GM21526 (cell line): ENCODE measurements at regions not wholly inside any gene's neighbourhood (a gene's known extent, or its start where the extent isn't known, plus 50 kb on each side); places are given as distances from the start of the nearest gene placed in this dataset.

ENCODE experiments used
- ATAC-seq: cut with Tn5 transposase; IDR thresholded peaks from one replicate; pipeline ENCODE4 v1.9.1; 2021; ENCODE audit warnings: moderate library complexity; ENCODE audit not compliant: unreplicated experiment, low FRiP score

DNA sequence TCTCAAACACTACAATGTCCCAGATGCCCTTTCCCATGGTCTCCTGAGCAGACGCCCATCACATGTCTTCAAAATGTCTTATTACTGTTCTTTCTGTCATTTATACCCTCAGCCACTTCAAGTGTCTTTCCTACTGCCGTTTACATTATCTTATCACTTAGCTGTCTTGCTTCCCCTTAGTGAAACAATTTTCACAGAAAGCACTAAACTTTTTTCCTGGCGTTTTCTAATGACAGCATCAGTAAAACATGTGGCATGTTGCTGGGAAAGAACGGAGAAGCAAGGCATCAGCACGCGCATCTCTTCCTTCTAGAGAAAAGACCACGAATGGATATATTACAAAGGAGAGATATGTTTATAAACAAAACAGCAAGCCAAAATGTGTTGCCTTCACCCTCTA is 189.7 kb upstream of the SLIT2 start:
- ATAC-seq, result no peak

GRCh38 chr4:20050768-20051167 is 200.9 kb upstream of the SLIT2 start:
- no peak for ATAC-seq

GRCh38 chr4:20049889-20050288 is 201.8 kb upstream of the SLIT2 start:
- ATAC-seq, result no peak

DNA sequence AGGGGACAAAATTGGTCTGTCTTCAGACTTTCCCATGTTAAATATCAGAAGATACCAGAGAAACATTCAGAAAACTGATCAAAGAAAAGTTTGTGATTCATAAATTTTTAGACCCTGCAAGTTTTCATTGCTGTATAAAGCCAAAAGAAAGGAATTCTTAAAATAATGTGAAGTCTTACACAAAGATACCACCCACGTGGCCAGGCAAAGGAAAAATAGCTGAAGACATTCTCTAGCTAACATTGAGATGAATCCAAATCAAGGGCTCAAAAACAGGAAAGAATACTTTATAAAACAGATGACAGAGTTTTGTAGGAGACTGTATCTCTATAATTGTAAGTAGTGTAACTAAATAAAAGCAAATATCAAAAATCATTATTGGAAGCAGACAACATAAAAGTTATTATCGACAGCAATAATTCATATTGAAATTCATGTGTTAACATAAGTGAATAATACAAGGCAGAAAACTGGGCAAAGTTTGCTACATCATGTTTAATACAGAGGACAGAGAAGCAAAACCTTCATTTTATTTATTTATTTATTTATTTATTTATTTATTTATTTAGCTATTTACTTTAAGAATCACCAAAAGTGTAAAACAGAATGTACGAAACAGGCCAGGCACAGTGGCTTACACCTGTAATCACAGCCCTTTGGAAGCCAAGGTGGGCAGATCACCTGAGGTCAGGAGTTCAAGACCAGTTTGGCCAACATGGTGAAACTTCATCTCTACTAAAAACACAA is 204.6 kb upstream of the SLIT2 start:
- ATAC-seq, result no peak

DNA sequence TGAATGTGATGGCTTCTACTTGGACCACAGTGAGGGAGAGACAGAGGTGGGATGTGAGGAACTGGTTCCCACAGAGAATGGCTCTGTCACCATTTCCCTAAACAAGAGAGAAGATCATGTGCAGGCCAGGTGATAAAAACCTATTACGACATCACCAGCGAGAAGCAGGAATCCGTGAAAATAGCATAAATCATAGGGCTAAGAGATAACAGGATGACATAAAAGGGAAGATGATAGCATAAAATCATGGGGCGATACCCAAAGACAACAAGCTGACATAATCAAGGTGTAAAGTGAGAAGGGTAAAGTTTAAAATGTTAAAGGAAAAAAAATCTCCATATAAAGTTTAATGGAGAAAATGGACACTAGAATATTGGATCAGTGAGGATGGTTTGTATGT is 205.5 kb upstream of the SLIT2 start:
- no peak for ATAC-seq

- no peak for ATAC-seq
Measured at GRCh38 chr4:20044966-20045365, 206.7 kb upstream of the SLIT2 start.

DNA sequence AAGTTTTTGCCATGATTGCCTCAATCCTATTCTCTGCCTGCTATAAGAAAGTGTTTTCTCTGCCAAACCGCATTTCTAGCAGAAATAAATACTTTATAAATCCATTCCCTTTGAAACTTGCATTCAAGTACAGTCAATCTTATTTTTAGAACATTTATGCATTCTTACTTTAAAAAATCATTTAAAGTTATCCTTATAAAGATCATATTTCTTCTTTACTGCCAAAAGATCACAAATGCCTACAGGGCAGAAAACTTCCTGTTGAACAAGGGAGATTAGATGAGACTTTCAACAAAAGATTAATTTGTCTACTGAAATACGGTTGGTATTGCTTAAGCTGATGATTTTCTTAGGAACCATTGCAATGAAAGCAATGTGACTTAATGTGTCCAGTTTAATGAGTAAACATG is 207.2 kb upstream of the SLIT2 start:
- no peak for ATAC-seq

DNA sequence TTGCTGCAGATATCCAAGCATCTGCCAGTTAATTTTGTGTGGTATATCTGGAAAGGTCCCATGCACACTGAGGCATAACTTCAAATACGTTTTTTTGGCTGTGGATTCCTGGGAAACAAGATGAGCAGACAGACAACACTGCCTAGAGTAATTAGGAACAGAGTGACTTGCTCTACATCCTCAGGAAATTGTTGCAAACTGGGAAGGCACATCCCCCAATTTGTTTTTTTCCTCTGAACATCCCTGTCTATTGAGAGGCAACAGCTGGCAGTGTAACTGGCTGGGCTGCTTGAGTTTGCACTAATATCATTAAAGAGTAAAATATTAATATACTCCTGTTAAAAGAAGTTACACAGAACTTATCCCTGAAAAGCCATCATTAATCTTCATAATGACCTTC is 207.7 kb upstream of the SLIT2 start:
- ATAC-seq, result no peak

- no peak for ATAC-seq
Measured at GRCh38 chr4:20042769-20043168, 208.9 kb upstream of the SLIT2 start.

- ATAC-seq, result no peak
Measured at GRCh38 chr4:20041839-20042407, 209.8 kb upstream of the SLIT2 start.

GRCh38 chr4:20037745-20038144 is 214.0 kb upstream of the SLIT2 start:
- no peak for ATAC-seq

DNA sequence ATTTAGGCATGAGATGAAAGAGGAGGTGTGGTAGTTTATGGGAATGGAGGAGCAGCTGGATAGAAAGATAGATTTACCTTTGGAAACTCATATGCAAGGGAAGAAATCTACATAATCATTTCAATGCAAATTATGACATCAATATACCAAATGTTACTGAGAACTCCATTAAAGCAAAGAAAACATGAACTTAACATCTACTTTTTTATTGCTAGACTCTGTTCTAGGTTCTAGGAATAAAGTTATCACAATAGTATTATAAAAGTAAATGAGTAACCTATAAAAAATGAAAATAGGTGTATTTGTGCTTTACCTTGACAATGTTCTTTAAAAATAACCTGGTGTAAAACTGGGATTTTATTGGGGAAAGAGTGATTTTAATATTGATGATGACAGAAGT is 221.6 kb upstream of the SLIT2 start:
- no peak for ATAC-seq

DNA sequence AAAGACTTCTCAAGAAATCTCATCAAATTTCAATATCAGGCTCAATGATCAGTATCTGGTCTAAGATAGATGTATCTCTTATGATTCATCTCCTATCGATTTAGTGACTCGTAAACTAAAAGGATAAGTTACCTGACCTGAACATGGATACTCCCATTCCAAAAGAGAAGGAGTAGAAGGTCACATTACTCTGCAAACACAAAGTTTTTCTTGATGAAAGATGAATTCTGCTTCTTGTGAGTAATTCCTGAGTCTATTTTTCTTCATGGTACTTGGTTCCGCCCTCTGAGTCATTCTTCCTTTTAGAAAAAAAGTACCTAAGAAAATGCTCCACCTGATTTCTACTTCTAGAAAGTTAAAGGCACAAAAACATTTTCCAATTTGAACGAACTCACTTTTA is 223.1 kb upstream of the SLIT2 start:
- ATAC-seq, result no peak

DNA sequence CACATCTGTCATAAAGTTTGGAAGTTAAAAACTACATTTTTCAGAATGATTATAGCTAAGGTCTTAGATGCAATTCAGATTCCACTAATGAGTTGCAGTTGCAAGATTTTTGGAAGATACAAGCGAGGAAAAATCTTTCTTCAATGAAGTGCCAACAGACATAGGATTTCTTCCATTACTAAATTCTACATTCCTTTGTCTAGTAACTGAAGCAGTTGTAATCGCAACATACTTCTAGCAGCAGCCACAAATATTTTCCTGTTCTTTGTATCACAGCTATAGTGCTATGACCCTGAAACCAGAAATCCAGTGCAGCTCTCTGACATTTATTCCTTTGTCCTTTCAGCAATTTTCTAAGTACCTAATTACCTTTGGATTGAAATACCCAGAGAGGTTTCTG is 225.2 kb upstream of the SLIT2 start:
- no peak for ATAC-seq

- ATAC-seq, result no peak
Measured at GRCh38 chr4:20022471-20022870, 229.2 kb upstream of the SLIT2 start.

GRCh38 chr4:20020056-20020455 is 231.6 kb upstream of the SLIT2 start:
- ATAC-seq, result no peak

DNA sequence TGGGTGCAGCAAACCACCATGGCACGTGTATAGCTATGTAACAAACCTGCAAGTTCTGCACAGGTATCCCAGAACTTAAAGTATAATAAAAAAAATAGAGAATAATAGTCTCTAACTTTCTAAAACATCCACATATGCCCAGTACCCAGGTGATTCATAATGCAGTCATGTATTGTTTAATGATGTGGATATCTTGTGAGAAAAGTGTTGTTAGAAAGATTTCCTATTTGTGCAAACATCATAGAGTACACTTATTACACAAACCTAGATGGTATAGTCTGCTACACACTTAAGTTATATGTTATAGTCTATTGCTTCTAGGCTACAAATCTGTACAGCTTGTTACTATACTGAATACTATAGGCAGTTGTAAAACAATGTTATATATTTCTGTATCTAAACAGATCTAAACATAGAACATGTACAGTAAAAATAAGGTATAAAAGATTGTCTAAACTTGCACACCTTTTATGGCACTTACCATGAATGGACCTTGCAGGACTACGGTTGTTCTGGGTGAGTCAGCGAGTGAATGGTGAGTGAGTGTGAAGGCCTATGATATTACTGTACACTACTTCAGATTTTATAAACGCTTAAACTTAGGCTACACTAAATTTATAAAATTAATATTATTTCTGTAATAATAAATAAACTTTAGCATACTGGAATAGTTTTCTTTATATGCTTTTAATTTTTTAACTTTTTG is 232.2 kb upstream of the SLIT2 start:
- ATAC-seq, result no peak

GRCh38 chr4:20017777-20018115 is 234.0 kb upstream of the SLIT2 start:
- no peak for ATAC-seq

DNA sequence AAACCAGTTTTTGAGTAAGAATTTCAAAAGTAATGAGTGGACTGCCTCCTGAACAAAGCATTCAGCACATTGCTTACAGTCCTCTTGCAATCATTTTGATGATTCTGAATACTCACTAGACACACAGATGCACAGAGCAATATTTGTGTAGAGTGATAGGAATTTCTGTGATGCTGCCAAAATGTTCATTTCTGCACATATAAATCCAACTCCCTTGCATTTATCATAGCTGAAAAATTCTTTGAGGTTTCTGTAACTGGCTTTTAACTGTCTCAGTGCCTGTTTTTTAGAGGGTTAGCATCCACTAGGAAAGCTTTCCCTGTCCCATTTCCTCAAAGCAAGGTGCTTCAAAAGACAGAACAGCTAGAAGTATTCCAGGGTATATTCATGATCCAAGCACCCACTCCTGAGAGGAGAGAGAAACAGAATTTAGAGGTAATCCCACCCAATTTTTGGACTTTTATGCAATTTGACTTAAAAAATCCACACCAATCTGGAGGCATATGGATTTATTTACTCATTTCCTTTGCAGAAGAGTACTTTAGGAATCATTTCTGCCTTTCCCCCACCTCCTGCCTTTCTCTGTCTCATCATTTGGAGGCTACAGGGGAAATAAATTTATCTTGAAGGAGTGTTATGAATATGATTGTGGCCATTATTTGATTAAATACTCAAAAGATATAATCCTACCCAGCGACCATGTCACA is 234.5 kb upstream of the SLIT2 start:
- no peak for ATAC-seq

DNA sequence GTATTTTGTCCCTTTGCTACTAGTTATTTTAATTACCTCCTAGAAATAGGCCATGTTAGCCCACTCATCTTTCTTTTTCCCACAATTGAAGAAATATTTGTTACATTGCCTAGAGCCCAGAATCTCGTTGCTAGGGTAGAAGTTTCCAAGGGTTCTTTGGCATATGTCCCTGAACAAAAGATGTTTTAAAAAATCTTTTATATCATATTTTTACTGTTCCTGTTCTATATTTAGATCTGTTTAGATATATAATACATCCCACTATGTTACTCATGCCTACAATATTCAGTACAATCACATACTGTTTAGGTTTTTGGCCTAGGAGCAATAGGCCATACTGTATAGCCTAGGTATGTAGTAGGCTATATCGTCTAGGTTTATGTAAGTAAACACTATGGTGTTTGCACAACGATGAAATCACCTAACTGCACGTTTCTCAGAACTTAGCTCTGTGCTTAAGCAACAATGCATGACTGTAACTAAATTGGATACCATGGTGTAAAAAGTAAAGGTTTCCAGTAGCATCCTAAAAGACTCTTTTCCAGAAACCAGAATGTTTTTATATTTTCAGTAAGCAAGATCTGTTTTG is 236.0 kb upstream of the SLIT2 start:
- no peak for ATAC-seq
